Mammary epithelial cell (primary cell): ENCODE measurements at regions not wholly inside any gene's neighbourhood (a gene's known extent, or its start where the extent isn't known, plus 50 kb on each side); places are given as distances from the start of the nearest gene placed in this dataset.

Experiments used
- CTCF ChIP-seq, 2 donors: IDR thresholded peaks in 1 of 2; conservative IDR thresholded peaks in 1 of 2; 2 replicates each; pipeline ENCODE4 v1.5.1; 2011 to 2012; ENCODE audit warnings: inconsistent platforms in 2 of 2, low read length in 2 of 2, mild to moderate bottlenecking in 2 of 2, control low read depth in 1 of 2, low read depth in 1 of 2; ENCODE audit not compliant: insufficient read depth in 1 of 2; ENCODE audit errors: extremely low read depth in 1 of 2
- EZH2 ChIP-seq: IDR thresholded peaks from 2 replicates; pipeline ENCODE4 v1.6.1; 2012; ENCODE audit warnings: low read length, inconsistent platforms, borderline replicate concordance

DNA sequence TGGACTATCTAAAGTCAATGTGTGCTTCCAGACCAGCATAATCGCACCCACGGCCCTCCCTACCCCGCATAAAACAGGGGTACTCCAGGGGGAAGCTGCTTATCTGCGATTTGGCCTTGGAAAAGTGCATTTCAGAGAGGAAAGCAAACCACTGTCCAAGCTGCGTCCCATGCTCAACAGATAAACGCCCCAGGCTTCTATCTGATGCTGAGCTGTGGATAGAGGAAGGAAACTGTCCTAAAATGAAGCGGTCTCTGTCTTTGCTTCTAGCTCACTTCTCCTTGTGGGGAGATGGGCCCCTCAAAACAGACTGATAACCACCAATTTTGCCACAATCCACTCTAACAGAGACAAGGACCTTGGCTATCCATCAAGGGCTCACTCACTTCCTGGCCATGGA, 160.5 kb upstream of the TNRC6C start:
- TF ChIP-seq CTCF (conservative IDR thresholded peaks at IDR 0.05 in 1 of 2, IDR thresholded peaks at IDR 0.05 in 1 of 2; ENCODE audit: extremely low read depth in 1 of 2, insufficient read depth in 1 of 2, low read depth in 1 of 2, low read length in 2 of 2) (no peak), EZH2 (no peak)
